ENCODE measurements at regions not wholly inside any gene's neighbourhood (a gene's known extent, or its start where the extent isn't known, plus 50 kb on each side); places are given as distances from the start of the nearest gene placed in this dataset.

DNA sequence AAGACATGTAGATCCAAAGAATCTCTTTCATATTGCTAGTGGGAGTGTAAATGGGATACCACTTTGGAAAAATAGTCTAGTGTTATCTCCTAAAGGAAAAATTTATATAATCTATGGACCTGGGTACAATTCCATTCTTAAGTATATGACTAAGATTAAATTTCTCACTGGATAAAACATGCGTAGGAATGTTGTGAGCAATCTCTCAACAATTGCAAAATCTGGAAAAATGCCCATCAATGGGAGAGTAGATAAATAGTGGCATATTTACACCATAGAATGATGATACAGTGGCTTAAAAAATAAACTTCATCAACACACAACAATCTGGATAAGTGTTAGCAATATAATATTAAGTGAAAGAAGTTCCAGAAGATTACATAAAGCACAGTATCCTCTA lies 469.5 kb downstream of the MAN2A1 start:
- Histone ChIP-seq H3K4me1 (no peaks in the 10 kb centered on the region), H3K9me3 (no peaks in the 10 kb centered on the region), H3K4me3 (no peak overlapping the region), H3K27ac (no peak overlapping the region), H3K4me2 (no peak overlapping the region)
- 18% methylated on average over 1 of the region's 1 CpG for WGBS (ENCODE audit: missing lambda C conversion rate)
- DNase-seq (ENCODE audit: low read depth in 1 of 2, low spot score in 1 of 2) (no peak), FAIRE-seq (no peak), ATAC-seq (no peak)
- ChIA-PET CTCF (no interaction called here), POLR2A (no interaction called here)
- no peak for TF ChIP-seq JUNB (IDR thresholded peaks at IDR 0.05)
- TF ChIP-seq, protein P1, sequence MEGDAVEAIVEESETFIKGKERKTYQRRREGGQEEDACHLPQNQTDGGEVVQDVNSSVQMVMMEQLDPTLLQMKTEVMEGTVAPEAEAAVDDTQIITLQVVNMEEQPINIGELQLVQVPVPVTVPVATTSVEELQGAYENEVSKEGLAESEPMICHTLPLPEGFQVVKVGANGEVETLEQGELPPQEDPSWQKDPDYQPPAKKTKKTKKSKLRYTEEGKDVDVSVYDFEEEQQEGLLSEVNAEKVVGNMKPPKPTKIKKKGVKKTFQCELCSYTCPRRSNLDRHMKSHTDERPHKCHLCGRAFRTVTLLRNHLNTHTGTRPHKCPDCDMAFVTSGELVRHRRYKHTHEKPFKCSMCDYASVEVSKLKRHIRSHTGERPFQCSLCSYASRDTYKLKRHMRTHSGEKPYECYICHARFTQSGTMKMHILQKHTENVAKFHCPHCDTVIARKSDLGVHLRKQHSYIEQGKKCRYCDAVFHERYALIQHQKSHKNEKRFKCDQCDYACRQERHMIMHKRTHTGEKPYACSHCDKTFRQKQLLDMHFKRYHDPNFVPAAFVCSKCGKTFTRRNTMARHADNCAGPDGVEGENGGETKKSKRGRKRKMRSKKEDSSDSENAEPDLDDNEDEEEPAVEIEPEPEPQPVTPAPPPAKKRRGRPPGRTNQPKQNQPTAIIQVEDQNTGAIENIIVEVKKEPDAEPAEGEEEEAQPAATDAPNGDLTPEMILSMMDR (IDR thresholded peaks at IDR 0.05) = no peak
- TF ChIP-seq RFX5 (IDR thresholded peaks at IDR 0.05) = no peak

DNA sequence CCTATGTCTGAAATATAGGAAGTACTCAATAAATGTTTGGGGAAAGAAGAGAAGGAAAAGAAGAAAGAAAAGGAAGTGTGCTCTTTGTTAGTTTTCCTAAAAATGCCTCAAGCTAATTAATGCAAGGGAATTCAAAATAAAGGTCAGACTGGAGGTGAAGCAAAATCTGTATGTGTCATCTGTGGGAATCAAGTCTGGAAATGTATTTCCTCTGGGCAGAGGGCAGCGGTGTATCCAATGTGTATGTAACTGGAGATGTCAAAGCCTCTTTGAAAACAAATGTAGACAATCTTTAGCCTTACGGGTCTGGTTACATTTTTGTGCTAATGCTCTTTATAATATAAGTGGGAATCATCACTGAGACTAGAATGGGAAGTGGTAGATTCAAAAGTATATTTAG lies 471.4 kb downstream of the MAN2A1 start:
- Histone ChIP-seq H3K4me2 (no peak overlapping the region), H3K4me3 (no peak overlapping the region), H3K27ac (no peak overlapping the region), H3K9me3 (no peaks in the 10 kb centered on the region), H3K4me1 (no peaks in the 10 kb centered on the region)
- no peak for TF ChIP-seq SMC3 (IDR thresholded peaks at IDR 0.05)
- TF ChIP-seq, protein P2, sequence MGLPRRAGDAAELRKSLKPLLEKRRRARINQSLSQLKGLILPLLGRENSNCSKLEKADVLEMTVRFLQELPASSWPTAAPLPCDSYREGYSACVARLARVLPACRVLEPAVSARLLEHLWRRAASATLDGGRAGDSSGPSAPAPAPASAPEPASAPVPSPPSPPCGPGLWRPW (IDR thresholded peaks at IDR 0.05) = no peak
- TF ChIP-seq, protein P3, sequence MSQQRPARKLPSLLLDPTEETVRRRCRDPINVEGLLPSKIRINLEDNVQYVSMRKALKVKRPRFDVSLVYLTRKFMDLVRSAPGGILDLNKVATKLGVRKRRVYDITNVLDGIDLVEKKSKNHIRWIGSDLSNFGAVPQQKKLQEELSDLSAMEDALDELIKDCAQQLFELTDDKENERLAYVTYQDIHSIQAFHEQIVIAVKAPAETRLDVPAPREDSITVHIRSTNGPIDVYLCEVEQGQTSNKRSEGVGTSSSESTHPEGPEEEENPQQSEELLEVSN (IDR thresholded peaks at IDR 0.05; ENCODE audit: borderline replicate concordance, low read depth) = no peak
- TF ChIP-seq, protein P4, sequence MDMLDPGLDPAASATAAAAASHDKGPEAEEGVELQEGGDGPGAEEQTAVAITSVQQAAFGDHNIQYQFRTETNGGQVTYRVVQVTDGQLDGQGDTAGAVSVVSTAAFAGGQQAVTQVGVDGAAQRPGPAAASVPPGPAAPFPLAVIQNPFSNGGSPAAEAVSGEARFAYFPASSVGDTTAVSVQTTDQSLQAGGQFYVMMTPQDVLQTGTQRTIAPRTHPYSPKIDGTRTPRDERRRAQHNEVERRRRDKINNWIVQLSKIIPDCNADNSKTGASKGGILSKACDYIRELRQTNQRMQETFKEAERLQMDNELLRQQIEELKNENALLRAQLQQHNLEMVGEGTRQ (IDR thresholded peaks at IDR 0.05) = no peak
- no peak for TF ChIP-seq EP300 (IDR thresholded peaks at IDR 0.05)
- TF ChIP-seq ZNF302 (CRISPR knock-in tag; IDR thresholded peaks at IDR 0.05) = no peak
- TF ChIP-seq FOXS1 (CRISPR knock-in tag; IDR thresholded peaks at IDR 0.05) = no peak
- TF ChIP-seq GATA3 (IDR thresholded peaks at IDR 0.05; ENCODE audit: borderline replicate concordance) = no peak
- TF ChIP-seq MAFK (IDR thresholded peaks at IDR 0.05; ENCODE audit: partially characterized antibody) = no peak
- no peak for TF ChIP-seq RARB (CRISPR knock-in tag; IDR thresholded peaks at IDR 0.05)
- no peak for TF ChIP-seq HEYL (CRISPR knock-in tag; IDR thresholded peaks at IDR 0.05)
- no peak for TF ChIP-seq CBX2 (IDR thresholded peaks at IDR 0.05; ENCODE audit: borderline replicate concordance, low read depth)
- TF ChIP-seq KDM5A (IDR thresholded peaks at IDR 0.05) = no peak
- ChIA-PET POLR2A (no interaction called here), CTCF (no interaction called here)
- no peak for ATAC-seq
- FAIRE-seq = no peak
- no peak for DNase-seq (ENCODE audit: low read depth in 1 of 2, low spot score in 1 of 2)
- 30% methylated on average over 2 of the region's 2 CpGs for WGBS (ENCODE audit: missing lambda C conversion rate)

DNA sequence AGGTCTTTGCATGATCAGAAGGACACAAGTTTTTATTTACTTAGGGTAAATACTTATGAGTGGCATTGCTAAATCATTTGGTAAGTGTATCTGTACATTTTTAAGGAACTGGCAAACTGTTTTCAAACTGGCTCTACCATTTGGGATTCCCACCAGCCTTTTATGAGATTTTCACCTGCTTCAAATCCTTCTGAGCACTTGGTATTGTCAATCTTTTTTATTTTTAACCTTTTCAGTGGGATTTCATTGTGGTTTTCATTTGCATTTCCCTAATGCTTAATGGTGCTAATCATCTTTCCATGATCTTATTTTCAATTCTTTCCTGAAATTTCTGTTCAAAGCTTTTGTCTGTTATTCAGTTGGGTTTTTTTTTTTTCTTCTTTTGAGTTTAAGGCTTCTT lies 475.6 kb downstream of the MAN2A1 start:
- H3K4me1 ChIP-seq = no peaks in the 10 kb centered on the region
- no peaks in the 10 kb centered on the region for H3K9me3 ChIP-seq
- TF ChIP-seq FOSB (CRISPR knock-in tag; IDR thresholded peaks at IDR 0.05) (no peak), POLR2A (IDR thresholded peaks at IDR 0.05; ENCODE audit: low read length) (no peak), CHD4 (IDR thresholded peaks at IDR 0.05; ENCODE audit: borderline replicate concordance) (no peak), EHF (CRISPR knock-in tag; IDR thresholded peaks at IDR 0.05) (no peak), SREBF2 (IDR thresholded peaks at IDR 0.05) (no peak), ZC3H11A (IDR thresholded peaks at IDR 0.05) (no peak), HDAC2 (IDR thresholded peaks at IDR 0.05) (no peak), GATA3 (IDR thresholded peaks at IDR 0.05; ENCODE audit: borderline replicate concordance) (no peak), NPAS2 (CRISPR knock-in tag; IDR thresholded peaks at IDR 0.05; ENCODE audit: borderline replicate concordance) (no peak), CEBPB (IDR thresholded peaks at IDR 0.05) (no peak), ZFP36 (IDR thresholded peaks at IDR 0.05; ENCODE audit: borderline replicate concordance, partially characterized antibody) (no peak)
- TF ChIP-seq, protein P3 (IDR thresholded peaks at IDR 0.05; ENCODE audit: borderline replicate concordance, low read depth) = no peak
- CTCF ChIA-PET = no interaction called here
- ATAC-seq = no peak
- no peak overlapping the region for H3K4me3 ChIP-seq
- FAIRE-seq = no peak
- H3K27ac ChIP-seq = no peak overlapping the region
- no peak overlapping the region for H3K4me2 ChIP-seq
- no peak for DNase-seq (ENCODE audit: low read depth in 1 of 2, low spot score in 1 of 2)
- POLR2A ChIA-PET = no interaction called here
